GM10248 (cell line): ENCODE measurements at regions not wholly inside any gene's neighbourhood (a gene's known extent, or its start where the extent isn't known, plus 50 kb on each side); places are given as distances from the start of the nearest gene placed in this dataset.

Experiments used
- CTCF ChIA-PET: fragments of 300-600 bp; sonication (Branson Sonifier 250); formaldehyde crosslinking; extraction: SDS; loops from one replicate; lab custom pipeline; 2021; ENCODE audit warnings: antibody characterized with exemption; lab: Yijun Ruan, JAX
- POLR2A ChIA-PET: fragments of 350-650 bp; sonication (Branson Sonifier 250); formaldehyde crosslinking; extraction: SDS; loops from one replicate; lab custom pipeline; 2020; ENCODE audit warnings: antibody characterized with exemption; lab: Yijun Ruan, JAX
- DNase-seq: peaks from one replicate; pipeline ENCODE4 v3.0.0; 2012; ENCODE audit errors: extremely low spot score
- TF ChIP-seq, protein P1 (sequence below): IDR thresholded peaks from 2 replicates; pipeline ENCODE4 v1.5.1; 2012; ENCODE audit warnings: mild to moderate bottlenecking, low read depth; ENCODE audit errors: extremely low read depth, missing control alignments, control extremely low read depth

DNA sequence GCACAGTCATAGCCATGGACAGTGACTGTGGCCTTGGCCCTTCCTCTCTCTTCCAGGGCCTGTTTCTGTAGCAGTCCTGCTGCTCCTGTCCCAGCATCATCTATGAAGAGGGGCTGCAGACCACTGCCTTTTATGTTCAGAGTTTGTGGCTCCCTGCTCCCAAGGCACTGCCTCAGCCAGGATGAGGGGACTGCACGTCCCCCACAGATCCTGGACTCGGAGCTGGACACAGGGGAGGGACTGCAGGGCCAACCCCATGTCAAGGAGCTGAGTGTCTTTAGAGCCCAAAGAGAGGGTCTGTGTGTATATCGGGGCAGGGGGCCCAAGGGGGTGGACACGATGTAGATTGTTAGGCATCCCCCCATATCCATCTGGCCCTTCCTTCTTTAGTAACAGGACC is 60.6 kb upstream of the DIO3 start:
- no peak for DNase-seq
- TF ChIP-seq, protein P1, sequence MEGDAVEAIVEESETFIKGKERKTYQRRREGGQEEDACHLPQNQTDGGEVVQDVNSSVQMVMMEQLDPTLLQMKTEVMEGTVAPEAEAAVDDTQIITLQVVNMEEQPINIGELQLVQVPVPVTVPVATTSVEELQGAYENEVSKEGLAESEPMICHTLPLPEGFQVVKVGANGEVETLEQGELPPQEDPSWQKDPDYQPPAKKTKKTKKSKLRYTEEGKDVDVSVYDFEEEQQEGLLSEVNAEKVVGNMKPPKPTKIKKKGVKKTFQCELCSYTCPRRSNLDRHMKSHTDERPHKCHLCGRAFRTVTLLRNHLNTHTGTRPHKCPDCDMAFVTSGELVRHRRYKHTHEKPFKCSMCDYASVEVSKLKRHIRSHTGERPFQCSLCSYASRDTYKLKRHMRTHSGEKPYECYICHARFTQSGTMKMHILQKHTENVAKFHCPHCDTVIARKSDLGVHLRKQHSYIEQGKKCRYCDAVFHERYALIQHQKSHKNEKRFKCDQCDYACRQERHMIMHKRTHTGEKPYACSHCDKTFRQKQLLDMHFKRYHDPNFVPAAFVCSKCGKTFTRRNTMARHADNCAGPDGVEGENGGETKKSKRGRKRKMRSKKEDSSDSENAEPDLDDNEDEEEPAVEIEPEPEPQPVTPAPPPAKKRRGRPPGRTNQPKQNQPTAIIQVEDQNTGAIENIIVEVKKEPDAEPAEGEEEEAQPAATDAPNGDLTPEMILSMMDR: no peak
- POLR2A ChIA-PET: no interaction called here
- CTCF ChIA-PET: no interaction called here

- no peak for DNase-seq
- CTCF ChIA-PET: no interaction called here
- TF ChIP-seq, protein P1: no peak
- POLR2A ChIA-PET: no interaction called here
Measured at GRCh38 chr14:101501341-101501740, 60.0 kb upstream of the DIO3 start.

GRCh38 chr14:101501858-101502615 is 59.3 kb upstream of the DIO3 start:
- CTCF ChIA-PET: no interaction called here
- no peak for DNase-seq
- POLR2A ChIA-PET: no interaction called here
- TF ChIP-seq, protein P1: no peak

GRCh38 chr14:101502761-101503392 is 58.4 kb upstream of the DIO3 start:
- TF ChIP-seq, protein P1: no peak
- ChIA-PET CTCF (no interaction called here), POLR2A (no interaction called here)
- DNase-seq: no peak

- TF ChIP-seq, protein P1: no peak
- DNase-seq: no peak
- POLR2A ChIA-PET: no interaction called here
- CTCF ChIA-PET: no interaction called here
Measured at GRCh38 chr14:101503431-101504095, 57.7 kb upstream of the DIO3 start.

- POLR2A ChIA-PET: no interaction called here
- no peak for DNase-seq
- TF ChIP-seq, protein P1: no peak
- CTCF ChIA-PET: no interaction called here
Measured at GRCh38 chr14:101504096-101504948, 57.0 kb upstream of the DIO3 start.
